ENCODE measurements at regions not wholly inside any gene's neighbourhood (a gene's known extent, or its start where the extent isn't known, plus 50 kb on each side); places are given as distances from the start of the nearest gene placed in this dataset.

DNA sequence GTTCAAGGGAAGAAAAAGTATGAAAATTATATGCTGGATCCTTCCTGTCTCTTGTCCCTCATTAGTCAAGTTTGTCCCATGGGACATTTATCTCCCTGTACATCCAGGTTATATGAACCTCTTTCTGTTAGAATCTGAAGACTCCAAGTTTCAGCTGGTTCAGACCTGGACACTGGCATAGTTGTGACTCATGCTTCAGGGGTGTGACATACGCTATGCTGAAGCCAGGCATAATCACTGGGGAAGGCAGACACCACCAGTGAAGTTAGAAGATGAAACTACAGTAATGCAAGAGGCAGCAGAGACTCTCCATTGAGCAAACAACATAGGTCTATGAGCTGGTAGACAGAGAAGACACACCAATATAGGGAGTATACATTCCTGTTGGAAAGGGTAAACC, 269.7 kb upstream of the SLC8A1 start:
- TF ChIP-seq, protein P1, sequence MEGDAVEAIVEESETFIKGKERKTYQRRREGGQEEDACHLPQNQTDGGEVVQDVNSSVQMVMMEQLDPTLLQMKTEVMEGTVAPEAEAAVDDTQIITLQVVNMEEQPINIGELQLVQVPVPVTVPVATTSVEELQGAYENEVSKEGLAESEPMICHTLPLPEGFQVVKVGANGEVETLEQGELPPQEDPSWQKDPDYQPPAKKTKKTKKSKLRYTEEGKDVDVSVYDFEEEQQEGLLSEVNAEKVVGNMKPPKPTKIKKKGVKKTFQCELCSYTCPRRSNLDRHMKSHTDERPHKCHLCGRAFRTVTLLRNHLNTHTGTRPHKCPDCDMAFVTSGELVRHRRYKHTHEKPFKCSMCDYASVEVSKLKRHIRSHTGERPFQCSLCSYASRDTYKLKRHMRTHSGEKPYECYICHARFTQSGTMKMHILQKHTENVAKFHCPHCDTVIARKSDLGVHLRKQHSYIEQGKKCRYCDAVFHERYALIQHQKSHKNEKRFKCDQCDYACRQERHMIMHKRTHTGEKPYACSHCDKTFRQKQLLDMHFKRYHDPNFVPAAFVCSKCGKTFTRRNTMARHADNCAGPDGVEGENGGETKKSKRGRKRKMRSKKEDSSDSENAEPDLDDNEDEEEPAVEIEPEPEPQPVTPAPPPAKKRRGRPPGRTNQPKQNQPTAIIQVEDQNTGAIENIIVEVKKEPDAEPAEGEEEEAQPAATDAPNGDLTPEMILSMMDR (IDR thresholded peaks at IDR 0.05): no peak
- TF ChIP-seq POLR2A (IDR thresholded peaks at IDR 0.05) (no peak), EP300 (IDR thresholded peaks at IDR 0.05) (no peak)
